Smooth muscle cell (in vitro differentiated cells): ENCODE measurements at regions not wholly inside any gene's neighbourhood (a gene's known extent, or its start where the extent isn't known, plus 50 kb on each side); places are given as distances from the start of the nearest gene placed in this dataset.
A peak's percentile ranks its signal among the peaks of the same experiment; 100 is the strongest.

Source experiments
- DNase-seq: peaks from one replicate; lab custom pipeline; 2025; ENCODE audit not compliant: unreplicated experiment; lab: John Stamatoyannopoulos, UW
- H2AFZ ChIP-seq: fragments of 200-600 bp; sonication (generic); 2 replicates; pipeline ENCODE4 v1.6.0; 2016; ENCODE audit warnings: antibody characterized with exemption, low read depth, mild to moderate bottlenecking
- H3F3A ChIP-seq: fragments of 200-600 bp; sonication (generic); 2 replicates; pipeline ENCODE4 v1.6.0; 2017; ENCODE audit warnings: antibody characterized with exemption, low read depth
- H3K27ac ChIP-seq: fragments of 200-600 bp; sonication (generic); 2 replicates; pipeline ENCODE4 v1.5.1; 2016; ENCODE audit warnings: low read depth, mild to moderate bottlenecking
- H3K27me3 ChIP-seq: fragments of 200-600 bp; sonication (generic); 2 replicates; pipeline ENCODE4 v1.6.1; 2016; ENCODE audit warnings: low read depth, mild to moderate bottlenecking
- H3K36me3 ChIP-seq: fragments of 200-600 bp; sonication (generic); 2 replicates; pipeline ENCODE4 v1.5.1; 2016; ENCODE audit warnings: low read depth
- H3K4me1 ChIP-seq: fragments of 200-600 bp; sonication (generic); 2 replicates; pipeline ENCODE4 v1.5.1; 2016; ENCODE audit warnings: low read depth
- H3K4me2 ChIP-seq: fragments of 200-600 bp; sonication (generic); 2 replicates; pipeline ENCODE4 v1.6.0; 2016; ENCODE audit warnings: mild to moderate bottlenecking
- H3K4me3 ChIP-seq: fragments of 200-600 bp; sonication (generic); 2 replicates; pipeline ENCODE4 v1.5.1; 2016; ENCODE audit warnings: mild to moderate bottlenecking
- H3K79me2 ChIP-seq: fragments of 200-600 bp; sonication (generic); 2 replicates; pipeline ENCODE4 v1.6.0; 2016; ENCODE audit warnings: low read depth, mild to moderate bottlenecking
- H3K9ac ChIP-seq: fragments of 200-600 bp; sonication (generic); 2 replicates; pipeline ENCODE4 v1.6.0; 2016; ENCODE audit warnings: low read depth
- H3K9me3 ChIP-seq: fragments of 200-600 bp; sonication (generic); replicated peaks from 2 replicates; pipeline ENCODE4 v1.5.1; 2016; ENCODE audit warnings: low read depth
- H4K20me1 ChIP-seq: fragments of 200-600 bp; sonication (generic); 2 replicates; pipeline ENCODE4 v1.6.0; 2016; ENCODE audit warnings: low read depth
- CTCF ChIP-seq: fragments of 200-600 bp; sonication (generic); IDR thresholded peaks from 2 replicates; pipeline ENCODE4 v1.5.1; 2017; ENCODE audit warnings: borderline replicate concordance, mild to moderate bottlenecking, antibody characterized with exemption; ENCODE audit not compliant: insufficient read depth, poor library complexity, severe bottlenecking
- WGBS: methylation state at CpG from one replicate; pipeline ENCODE4 v1.1.7; 2016; ENCODE audit warnings: low lambda C conversion rate; 5-methylcytosine and 5-hydroxymethylcytosine counted together

- no peak overlapping the region for H2AFZ ChIP-seq
- DNase-seq: no peak
- H3K9me3 ChIP-seq: no peaks in the 10 kb centered on the region
- H3F3A ChIP-seq: no peaks in the 10 kb centered on the region
- H3K4me3 ChIP-seq: no peak overlapping the region
- 92% methylated on average over 2 of the region's 2 CpGs for WGBS
- H3K79me2 ChIP-seq: no peaks in the 10 kb centered on the region
- H3K27ac ChIP-seq: no peak overlapping the region
- TF ChIP-seq CTCF: no peak
- no peak overlapping the region for H3K9ac ChIP-seq
- H4K20me1 ChIP-seq: no peaks in the 10 kb centered on the region
- no peak overlapping the region for H3K4me2 ChIP-seq
- H3K4me1 ChIP-seq: peaks cover 15% of the 10 kb centered on the region
- H3K36me3 ChIP-seq: no peaks in the 10 kb centered on the region
- H3K27me3 ChIP-seq: no peaks in the 10 kb centered on the region
These were observed 338.5 kb downstream of the PLK2 start for GRCh38 chr5:58121391-58121790.

DNA sequence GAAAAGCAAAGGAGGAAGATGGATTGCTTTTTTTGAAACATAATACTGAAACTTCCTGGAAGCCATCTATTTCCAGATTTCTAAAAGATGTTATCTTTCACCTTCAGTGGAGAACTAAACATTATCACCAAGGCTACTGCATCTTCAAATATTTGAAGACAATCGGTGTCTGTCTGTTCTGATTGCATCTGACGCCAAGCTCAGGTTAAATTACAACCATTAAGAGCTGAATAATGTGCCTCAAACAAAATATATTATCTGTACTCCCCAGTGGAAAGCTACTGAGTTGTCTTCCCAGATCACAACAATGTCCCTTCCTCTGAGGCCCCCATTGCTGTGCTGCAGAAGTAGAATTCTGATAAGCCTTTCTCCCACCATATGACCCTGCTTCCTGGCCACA, 342.3 kb downstream of the PLK2 start:
- no peaks in the 10 kb centered on the region for H4K20me1 ChIP-seq
- no peak for TF ChIP-seq CTCF
- no peak overlapping the region for H2AFZ ChIP-seq
- no peaks in the 10 kb centered on the region for H3F3A ChIP-seq
- H3K36me3 ChIP-seq: no peaks in the 10 kb centered on the region
- H3K27me3 ChIP-seq: no peaks in the 10 kb centered on the region
- WGBS: 68% methylated on average over 2 of the region's 2 CpGs
- no peak overlapping the region for H3K4me2 ChIP-seq
- H3K27ac ChIP-seq: no peak overlapping the region
- no peaks in the 10 kb centered on the region for H3K79me2 ChIP-seq
- no peak for DNase-seq
- peaks cover 15% of the 10 kb centered on the region for H3K4me1 ChIP-seq
- H3K4me3 ChIP-seq: no peak overlapping the region
- no peak overlapping the region for H3K9ac ChIP-seq
- no peaks in the 10 kb centered on the region for H3K9me3 ChIP-seq

DNA sequence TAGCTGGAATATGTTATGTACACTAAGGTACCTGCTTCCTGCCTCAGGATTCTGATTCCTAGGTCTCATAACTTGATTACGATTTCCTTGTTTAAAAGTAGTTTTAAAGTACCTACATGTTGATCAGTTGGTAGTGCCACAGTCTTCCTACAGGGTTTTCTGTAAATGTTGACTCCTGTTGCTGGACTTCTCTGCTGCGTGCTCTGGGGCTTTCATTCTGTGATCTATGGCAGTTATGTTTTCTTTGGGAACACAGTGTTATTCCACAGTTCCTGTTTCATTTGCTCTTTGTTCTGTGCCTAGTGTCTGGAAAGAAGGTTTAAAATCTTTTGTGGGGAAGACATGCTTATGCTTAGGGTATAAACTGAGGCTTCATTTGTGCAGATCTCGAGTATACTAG, 343.5 kb downstream of the PLK2 start:
- H2AFZ ChIP-seq: no peak overlapping the region
- WGBS: 80% methylated on average over 3 of the region's 3 CpGs
- peaks cover 15% of the 10 kb centered on the region for H3K4me1 ChIP-seq
- peak overlapping the region; percentile 10 for H3K4me2 ChIP-seq
- TF ChIP-seq CTCF: no peak
- H3F3A ChIP-seq: no peaks in the 10 kb centered on the region
- H3K36me3 ChIP-seq: no peaks in the 10 kb centered on the region
- no peaks in the 10 kb centered on the region for H3K79me2 ChIP-seq
- H3K27ac ChIP-seq: no peak overlapping the region
- H3K9me3 ChIP-seq: no peaks in the 10 kb centered on the region
- no peak for DNase-seq
- no peaks in the 10 kb centered on the region for H4K20me1 ChIP-seq
- no peak overlapping the region for H3K9ac ChIP-seq
- no peak overlapping the region for H3K4me3 ChIP-seq
- no peaks in the 10 kb centered on the region for H3K27me3 ChIP-seq

DNA sequence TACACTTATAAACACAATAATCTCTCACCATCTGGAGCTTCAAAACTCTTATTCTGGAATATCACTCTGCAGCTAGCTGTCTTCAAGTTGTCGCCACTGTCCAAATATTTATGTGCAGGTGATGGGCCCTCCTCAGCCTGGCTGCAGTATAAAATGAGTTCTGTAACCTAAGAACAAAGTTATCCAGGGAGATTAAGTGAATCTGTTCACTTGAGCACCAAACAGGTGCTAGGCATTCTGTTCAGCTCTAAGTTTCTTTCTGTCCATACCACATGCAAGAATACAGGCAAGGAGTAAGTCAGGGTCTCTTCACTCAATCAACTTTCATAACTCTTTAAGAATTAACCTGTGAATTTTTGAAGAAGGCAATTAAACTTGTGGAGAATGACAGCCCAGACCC, 344.1 kb downstream of the PLK2 start:
- no peak overlapping the region for H3K27ac ChIP-seq
- H2AFZ ChIP-seq: no peak overlapping the region
- H4K20me1 ChIP-seq: no peaks in the 10 kb centered on the region
- no peaks in the 10 kb centered on the region for H3F3A ChIP-seq
- no peaks in the 10 kb centered on the region for H3K79me2 ChIP-seq
- H3K9me3 ChIP-seq: no peaks in the 10 kb centered on the region
- no peak overlapping the region for H3K4me3 ChIP-seq
- no peak for DNase-seq
- peaks cover 15% of the 10 kb centered on the region for H3K4me1 ChIP-seq
- H3K36me3 ChIP-seq: no peaks in the 10 kb centered on the region
- H3K9ac ChIP-seq: no peak overlapping the region
- peak overlapping the region; percentile 10 for H3K4me2 ChIP-seq
- TF ChIP-seq CTCF: no peak
- 89% methylated on average over 1 of the region's 1 CpG for WGBS
- no peaks in the 10 kb centered on the region for H3K27me3 ChIP-seq
